Spleen (tissue), 7 donors: ENCODE measurements at regions not wholly inside any gene's neighbourhood (a gene's known extent, or its start where the extent isn't known, plus 50 kb on each side); places are given as distances from the start of the nearest gene placed in this dataset.

Experiments
- CTCF ChIP-seq, 11 experiments: fragments of 200-600 bp in 7 of 11; fragments of 450-650 bp in 4 of 11; sonication (generic) in 4 of 11; IDR thresholded peaks in 8 of 11; conservative IDR thresholded peaks in 3 of 11; 1 replicate in 7 of 11; 2 replicates in 4 of 11; pipeline versions ENCODE4 v1.4.0 to v1.8.0; 2016 to 2021; ENCODE audit warnings: antibody characterized with exemption in 11 of 11, inconsistent platforms in 4 of 11, mild to moderate bottlenecking in 1 of 11
- POLR2A ChIP-seq, 3 donors: fragments of 450-650 bp; IDR thresholded peaks; one replicate each; pipeline ENCODE4 v1.5.1; 2017; ENCODE audit warnings: antibody characterized with exemption in 3 of 3, mild to moderate bottlenecking in 1 of 3
- POLR2AphosphoS5 ChIP-seq, 3 donors: sonication (generic); formaldehyde crosslinking; IDR thresholded peaks; one replicate each; pipeline ENCODE4 v1.5.1; 2017; ENCODE audit warnings: antibody characterized with exemption in 3 of 3
- donor health status: DM: no; HTN: no; CAD: no; lungs with moderate emphysema.
- donor health status: DM: no; HTN: no; CAD: no.
- donor health status: DM: no; HTN: no; CAD: no.

- TF ChIP-seq POLR2AphosphoS5 (IDR thresholded peaks at IDR 0.05) (no peak), CTCF (IDR thresholded peaks at IDR 0.05 in 8 of 11, conservative IDR thresholded peaks at IDR 0.05 in 3 of 11) (no peak), POLR2A (IDR thresholded peaks at IDR 0.05) (no peak)
These were observed 338.5 kb upstream of the ONECUT1 start for GRCh38 chr15:53128652-53129051.
